GM18502 (cell line): ENCODE measurements at regions not wholly inside any gene's neighbourhood (a gene's known extent, or its start where the extent isn't known, plus 50 kb on each side); places are given as distances from the start of the nearest gene placed in this dataset.
"Not testable (repeated sequence)": the region's sequence is repeated elsewhere in the genome, so short reads cannot be mapped to it uniquely, and the experiment has no call there.

Source experiments
- ATAC-seq: cut with Tn5 transposase; IDR thresholded peaks from one replicate; pipeline ENCODE4 v1.9.1; 2021; ENCODE audit warnings: mild to moderate bottlenecking; ENCODE audit not compliant: unreplicated experiment, poor library complexity

- not testable (repeated sequence) for ATAC-seq
These were observed 58.3 kb upstream of the PTPN1 start for GRCh38 chr20:50451792-50452425.

- no peak for ATAC-seq
These were observed 56.5 kb upstream of the PTPN1 start for GRCh38 chr20:50453533-50454244.

DNA sequence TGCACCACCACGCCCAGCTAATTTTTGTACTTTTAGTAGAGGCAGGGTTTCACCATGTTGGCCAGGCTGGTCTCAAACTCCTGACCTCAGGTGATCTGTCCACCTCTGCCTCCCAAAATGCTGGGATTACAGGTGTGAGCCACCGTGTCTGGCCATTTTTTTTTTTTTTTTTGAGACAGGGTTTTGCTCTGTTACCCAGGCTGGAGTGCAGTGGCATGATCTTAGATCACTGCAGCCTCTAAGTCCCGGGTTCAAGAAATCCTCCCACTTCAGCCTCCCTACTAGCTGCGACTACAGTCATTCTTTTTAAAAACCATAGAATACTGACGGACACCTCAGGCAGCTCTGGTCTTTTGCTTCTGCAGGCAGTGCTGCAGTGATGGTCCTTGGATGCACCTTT lies 54.9 kb upstream of the PTPN1 start:
- not testable (repeated sequence) for ATAC-seq

- no peak for ATAC-seq
These were observed 54.3 kb upstream of the PTPN1 start for GRCh38 chr20:50455656-50456451.

- ATAC-seq: no peak
These were observed 53.5 kb upstream of the PTPN1 start for GRCh38 chr20:50456452-50457324.

DNA sequence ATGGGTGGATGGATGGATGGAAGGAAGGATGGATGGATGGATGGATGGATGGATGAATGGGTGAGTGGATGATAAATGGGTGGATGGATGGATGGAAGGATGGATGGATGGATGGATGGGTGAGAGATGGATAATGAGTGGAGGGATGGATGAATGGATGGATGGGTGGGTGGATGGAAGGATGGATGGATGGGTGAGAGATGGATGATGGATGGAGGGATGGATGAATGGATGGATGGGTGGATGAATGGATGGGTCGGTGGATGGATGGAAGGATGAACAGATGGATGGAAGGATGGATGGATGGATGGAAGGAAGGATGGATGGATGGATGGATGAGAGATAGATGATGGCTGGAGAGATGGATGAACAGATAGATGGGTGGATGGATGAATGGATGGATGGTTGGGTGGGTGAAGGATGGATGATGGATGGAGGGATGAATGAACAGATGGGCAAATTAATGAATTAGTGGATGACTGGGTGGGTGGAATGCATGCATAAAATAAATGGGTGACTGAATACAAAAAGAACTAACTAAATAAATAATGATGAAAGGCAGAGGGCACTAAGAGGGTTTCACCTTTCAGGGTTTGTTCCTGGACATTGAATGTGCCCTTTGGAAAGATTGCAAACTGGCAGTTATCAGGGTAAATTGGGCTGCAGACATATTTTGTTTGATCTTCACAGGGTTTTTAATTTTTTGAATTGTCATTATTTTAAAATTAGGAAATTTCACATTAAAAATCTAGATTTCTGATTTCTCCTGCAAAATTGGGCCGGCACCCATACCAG lies 50.9 kb upstream of the PTPN1 start:
- ATAC-seq: no peak

GRCh38 chr20:50460115-50460607 lies 50.0 kb upstream of the PTPN1 start:
- ATAC-seq: no peak
